Gastroesophageal sphincter (tissue), 3 donors: ENCODE measurements at regions not wholly inside any gene's neighbourhood (a gene's known extent, or its start where the extent isn't known, plus 50 kb on each side); places are given as distances from the start of the nearest gene placed in this dataset.

ENCODE experiments used
- EP300 ChIP-seq: sonication (generic); formaldehyde crosslinking; IDR thresholded peaks from one replicate; pipeline ENCODE4 v1.6.1; 2017; ENCODE audit warnings: antibody characterized with exemption, mild to moderate bottlenecking
- POLR2A ChIP-seq, 2 donors: fragments of 450-650 bp; IDR thresholded peaks; one replicate each; pipeline ENCODE4 v1.6.1; 2017; ENCODE audit warnings: antibody characterized with exemption in 2 of 2, mild to moderate bottlenecking in 2 of 2, moderate library complexity in 1 of 2
- POLR2AphosphoS5 ChIP-seq: sonication (generic); formaldehyde crosslinking; IDR thresholded peaks from one replicate; pipeline ENCODE4 v1.6.1; 2017; ENCODE audit warnings: antibody characterized with exemption
- TF ChIP-seq, protein P1 (sequence below), 4 experiments: fragments of 200-600 bp in 2 of 4; fragments of 450-650 bp in 2 of 4; sonication (generic) in 1 of 4; IDR thresholded peaks; one replicate each; pipeline ENCODE4 v1.5.1; 2017 to 2019; ENCODE audit warnings: antibody characterized with exemption in 4 of 4, mild to moderate bottlenecking in 2 of 4, moderate library complexity in 2 of 4

DNA sequence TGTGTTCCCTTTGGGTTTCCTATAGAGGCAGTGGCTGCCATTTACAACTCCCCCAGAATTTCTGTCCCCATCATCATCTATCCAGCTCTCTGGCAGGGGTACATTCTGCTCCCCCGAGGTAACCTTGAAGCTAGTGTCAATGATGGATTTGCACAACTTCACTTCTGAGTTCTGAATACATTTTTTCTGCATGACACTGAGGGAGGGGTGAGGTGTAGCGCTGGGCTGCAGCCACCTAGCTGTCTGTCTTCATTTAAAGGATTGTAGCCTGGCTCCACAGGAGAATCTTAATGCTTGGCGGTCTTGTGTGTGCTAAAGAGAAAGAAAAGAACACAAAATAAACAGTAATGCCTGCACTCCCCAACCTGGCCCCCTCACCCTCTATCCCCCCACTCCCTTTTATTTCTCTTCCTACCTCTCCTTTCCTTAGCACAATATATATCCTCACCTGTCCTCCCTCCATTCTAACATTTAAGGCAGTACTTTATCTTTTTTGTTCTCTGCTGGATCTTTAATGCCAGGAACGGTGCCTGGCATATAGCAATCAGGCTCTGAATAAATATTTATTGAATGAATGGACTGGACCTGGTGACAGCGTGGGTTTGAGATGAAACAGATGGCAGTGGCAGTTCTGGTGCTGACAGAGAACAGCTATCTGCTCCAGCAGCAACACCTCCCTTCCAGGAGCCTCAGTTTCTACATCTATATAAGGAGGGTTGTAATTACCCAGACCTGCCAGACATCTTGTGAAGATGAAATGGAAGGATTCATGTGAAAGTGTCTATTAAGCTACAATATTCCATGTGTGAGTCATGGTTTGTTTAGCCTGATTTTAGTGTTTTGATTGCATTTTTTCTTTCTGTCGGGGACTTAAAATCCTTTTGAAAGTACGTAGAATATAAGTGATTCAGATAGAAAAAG, 163.5 kb upstream of the CDH11 start:
- TF ChIP-seq POLR2A (IDR thresholded peaks at IDR 0.05) (no peak), EP300 (no peak), POLR2AphosphoS5 (no peak)
- TF ChIP-seq, protein P1, sequence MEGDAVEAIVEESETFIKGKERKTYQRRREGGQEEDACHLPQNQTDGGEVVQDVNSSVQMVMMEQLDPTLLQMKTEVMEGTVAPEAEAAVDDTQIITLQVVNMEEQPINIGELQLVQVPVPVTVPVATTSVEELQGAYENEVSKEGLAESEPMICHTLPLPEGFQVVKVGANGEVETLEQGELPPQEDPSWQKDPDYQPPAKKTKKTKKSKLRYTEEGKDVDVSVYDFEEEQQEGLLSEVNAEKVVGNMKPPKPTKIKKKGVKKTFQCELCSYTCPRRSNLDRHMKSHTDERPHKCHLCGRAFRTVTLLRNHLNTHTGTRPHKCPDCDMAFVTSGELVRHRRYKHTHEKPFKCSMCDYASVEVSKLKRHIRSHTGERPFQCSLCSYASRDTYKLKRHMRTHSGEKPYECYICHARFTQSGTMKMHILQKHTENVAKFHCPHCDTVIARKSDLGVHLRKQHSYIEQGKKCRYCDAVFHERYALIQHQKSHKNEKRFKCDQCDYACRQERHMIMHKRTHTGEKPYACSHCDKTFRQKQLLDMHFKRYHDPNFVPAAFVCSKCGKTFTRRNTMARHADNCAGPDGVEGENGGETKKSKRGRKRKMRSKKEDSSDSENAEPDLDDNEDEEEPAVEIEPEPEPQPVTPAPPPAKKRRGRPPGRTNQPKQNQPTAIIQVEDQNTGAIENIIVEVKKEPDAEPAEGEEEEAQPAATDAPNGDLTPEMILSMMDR (IDR thresholded peaks at IDR 0.05): no peak
